Uterus (tissue), 2 donors: ENCODE measurements at regions not wholly inside any gene's neighbourhood (a gene's known extent, or its start where the extent isn't known, plus 50 kb on each side); places are given as distances from the start of the nearest gene placed in this dataset.

ENCODE experiments used
- CTCF ChIP-seq, 4 experiments: fragments of 200-600 bp in 2 of 4; fragments of 450-650 bp in 2 of 4; sonication (generic) in 2 of 4; IDR thresholded peaks; one replicate each; pipeline ENCODE4 v1.5.1; 2016 to 2019; ENCODE audit warnings: antibody characterized with exemption in 4 of 4, mild to moderate bottlenecking in 2 of 4, moderate library complexity in 1 of 4
- POLR2A ChIP-seq, 2 donors: fragments of 450-650 bp; IDR thresholded peaks; one replicate each; pipeline ENCODE4 v1.6.1; 2016; ENCODE audit warnings: antibody characterized with exemption in 2 of 2, mild to moderate bottlenecking in 1 of 2, moderate library complexity in 1 of 2

- TF ChIP-seq CTCF (IDR thresholded peaks at IDR 0.05) (no peak), POLR2A (IDR thresholded peaks at IDR 0.05) (no peak)
These were observed 236.0 kb upstream of the SLIT2 start for GRCh38 chr4:20015636-20016224.
